ENCODE measurements at regions not wholly inside any gene's neighbourhood (a gene's known extent, or its start where the extent isn't known, plus 50 kb on each side); places are given as distances from the start of the nearest gene placed in this dataset.

DNA sequence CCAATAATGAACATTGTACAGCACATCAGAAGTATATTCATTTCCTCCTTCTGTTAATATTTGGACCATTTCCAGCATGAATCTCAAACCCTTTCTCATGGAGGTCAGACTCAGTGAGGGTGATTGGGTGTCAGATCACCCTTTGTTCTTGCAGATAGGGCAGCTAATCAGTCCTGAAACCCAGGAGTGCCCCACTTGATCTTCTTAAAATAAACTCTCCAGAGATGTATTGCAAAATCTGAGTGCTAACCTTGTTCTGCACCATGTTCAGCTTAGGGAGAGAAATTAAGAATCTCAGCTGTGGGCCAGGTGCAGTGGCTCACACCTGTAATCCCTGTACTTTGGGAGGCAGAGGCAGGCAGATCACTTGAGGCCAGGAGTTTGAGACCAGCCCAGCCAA, 869.4 kb downstream of the TYW1 start (continued):
- TF ChIP-seq, protein P1, sequence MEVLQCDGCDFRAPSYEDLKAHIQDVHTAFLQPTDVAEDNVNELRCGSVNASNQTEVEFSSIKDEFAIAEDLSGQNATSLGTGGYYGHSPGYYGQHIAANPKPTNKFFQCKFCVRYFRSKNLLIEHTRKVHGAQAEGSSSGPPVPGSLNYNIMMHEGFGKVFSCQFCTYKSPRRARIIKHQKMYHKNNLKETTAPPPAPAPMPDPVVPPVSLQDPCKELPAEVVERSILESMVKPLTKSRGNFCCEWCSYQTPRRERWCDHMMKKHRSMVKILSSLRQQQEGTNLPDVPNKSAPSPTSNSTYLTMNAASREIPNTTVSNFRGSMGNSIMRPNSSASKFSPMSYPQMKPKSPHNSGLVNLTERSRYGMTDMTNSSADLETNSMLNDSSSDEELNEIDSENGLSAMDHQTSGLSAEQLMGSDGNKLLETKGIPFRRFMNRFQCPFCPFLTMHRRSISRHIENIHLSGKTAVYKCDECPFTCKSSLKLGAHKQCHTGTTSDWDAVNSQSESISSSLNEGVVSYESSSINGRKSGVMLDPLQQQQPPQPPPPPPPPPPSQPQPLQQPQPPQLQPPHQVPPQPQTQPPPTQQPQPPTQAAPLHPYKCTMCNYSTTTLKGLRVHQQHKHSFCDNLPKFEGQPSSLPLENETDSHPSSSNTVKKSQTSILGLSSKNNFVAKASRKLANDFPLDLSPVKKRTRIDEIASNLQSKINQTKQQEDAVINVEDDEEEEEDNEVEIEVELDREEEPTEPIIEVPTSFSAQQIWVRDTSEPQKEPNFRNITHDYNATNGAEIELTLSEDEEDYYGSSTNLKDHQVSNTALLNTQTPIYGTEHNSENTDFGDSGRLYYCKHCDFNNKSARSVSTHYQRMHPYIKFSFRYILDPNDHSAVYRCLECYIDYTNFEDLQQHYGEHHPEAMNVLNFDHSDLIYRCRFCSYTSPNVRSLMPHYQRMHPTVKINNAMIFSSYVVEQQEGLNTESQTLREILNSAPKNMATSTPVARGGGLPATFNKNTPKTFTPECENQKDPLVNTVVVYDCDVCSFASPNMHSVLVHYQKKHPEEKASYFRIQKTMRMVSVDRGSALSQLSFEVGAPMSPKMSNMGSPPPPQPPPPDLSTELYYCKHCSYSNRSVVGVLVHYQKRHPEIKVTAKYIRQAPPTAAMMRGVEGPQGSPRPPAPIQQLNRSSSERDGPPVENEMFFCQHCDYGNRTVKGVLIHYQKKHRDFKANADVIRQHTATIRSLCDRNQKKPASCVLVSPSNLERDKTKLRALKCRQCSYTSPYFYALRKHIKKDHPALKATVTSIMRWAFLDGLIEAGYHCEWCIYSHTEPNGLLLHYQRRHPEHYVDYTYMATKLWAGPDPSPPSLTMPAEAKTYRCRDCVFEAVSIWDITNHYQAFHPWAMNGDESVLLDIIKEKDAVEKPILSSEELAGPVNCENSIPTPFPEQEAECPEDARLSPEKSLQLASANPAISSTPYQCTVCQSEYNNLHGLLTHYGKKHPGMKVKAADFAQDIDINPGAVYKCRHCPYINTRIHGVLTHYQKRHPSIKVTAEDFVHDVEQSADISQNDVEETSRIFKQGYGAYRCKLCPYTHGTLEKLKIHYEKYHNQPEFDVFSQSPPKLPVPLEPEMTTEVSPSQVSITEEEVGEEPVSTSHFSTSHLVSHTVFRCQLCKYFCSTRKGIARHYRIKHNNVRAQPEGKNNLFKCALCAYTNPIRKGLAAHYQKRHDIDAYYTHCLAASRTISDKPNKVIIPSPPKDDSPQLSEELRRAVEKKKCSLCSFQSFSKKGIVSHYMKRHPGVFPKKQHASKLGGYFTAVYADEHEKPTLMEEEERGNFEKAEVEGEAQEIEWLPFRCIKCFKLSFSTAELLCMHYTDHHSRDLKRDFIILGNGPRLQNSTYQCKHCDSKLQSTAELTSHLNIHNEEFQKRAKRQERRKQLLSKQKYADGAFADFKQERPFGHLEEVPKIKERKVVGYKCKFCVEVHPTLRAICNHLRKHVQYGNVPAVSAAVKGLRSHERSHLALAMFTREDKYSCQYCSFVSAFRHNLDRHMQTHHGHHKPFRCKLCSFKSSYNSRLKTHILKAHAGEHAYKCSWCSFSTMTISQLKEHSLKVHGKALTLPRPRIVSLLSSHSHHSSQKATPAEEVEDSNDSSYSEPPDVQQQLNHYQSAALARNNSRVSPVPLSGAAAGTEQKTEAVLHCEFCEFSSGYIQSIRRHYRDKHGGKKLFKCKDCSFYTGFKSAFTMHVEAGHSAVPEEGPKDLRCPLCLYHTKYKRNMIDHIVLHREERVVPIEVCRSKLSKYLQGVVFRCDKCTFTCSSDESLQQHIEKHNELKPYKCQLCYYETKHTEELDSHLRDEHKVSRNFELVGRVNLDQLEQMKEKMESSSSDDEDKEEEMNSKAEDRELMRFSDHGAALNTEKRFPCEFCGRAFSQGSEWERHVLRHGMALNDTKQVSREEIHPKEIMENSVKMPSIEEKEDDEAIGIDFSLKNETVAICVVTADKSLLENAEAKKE (CRISPR knock-in tag; IDR thresholded peaks at IDR 0.05), result no peak
- TF ChIP-seq EZH2phosphoT487 (IDR thresholded peaks at IDR 0.05; ENCODE audit: unreplicated experiment) (no peak), POLR2AphosphoS5 (IDR thresholded peaks at IDR 0.05; ENCODE audit: low read depth) (no peak), REST (IDR thresholded peaks at IDR 0.05; ENCODE audit: unreplicated experiment) (no peak), ZNF114 (CRISPR knock-in tag; IDR thresholded peaks at IDR 0.05) (no peak), CREB1 (CRISPR knock-in tag; IDR thresholded peaks at IDR 0.05; ENCODE audit: low read depth) (no peak), NANOG (IDR thresholded peaks at IDR 0.05; ENCODE audit: borderline replicate concordance) (no peak), ZNF331 (CRISPR knock-in tag; IDR thresholded peaks at IDR 0.05; ENCODE audit: low read depth) (no peak), ETS1 (IDR thresholded peaks at IDR 0.05) (no peak), JUNB (IDR thresholded peaks at IDR 0.05; ENCODE audit: unreplicated experiment) (no peak), STAT1 (IDR thresholded peaks at IDR 0.05; ENCODE audit: unreplicated experiment) (no peak)
